ENCODE measurements at regions not wholly inside any gene's neighbourhood (a gene's known extent, or its start where the extent isn't known, plus 50 kb on each side); places are given as distances from the start of the nearest gene placed in this dataset.

GRCh38 chr21:24323536-24323935 is 1283.7 kb downstream of the MRPL39 start:
- TF ChIP-seq CTCF (IDR thresholded peaks at IDR 0.05) = no peak
- TF ChIP-seq POLR2A (IDR thresholded peaks at IDR 0.05) = no peak

Measured in lower leg skin (tissue), 3 donors.